ENCODE measurements at regions not wholly inside any gene's neighbourhood (a gene's known extent, or its start where the extent isn't known, plus 50 kb on each side); places are given as distances from the start of the nearest gene placed in this dataset.

DNA sequence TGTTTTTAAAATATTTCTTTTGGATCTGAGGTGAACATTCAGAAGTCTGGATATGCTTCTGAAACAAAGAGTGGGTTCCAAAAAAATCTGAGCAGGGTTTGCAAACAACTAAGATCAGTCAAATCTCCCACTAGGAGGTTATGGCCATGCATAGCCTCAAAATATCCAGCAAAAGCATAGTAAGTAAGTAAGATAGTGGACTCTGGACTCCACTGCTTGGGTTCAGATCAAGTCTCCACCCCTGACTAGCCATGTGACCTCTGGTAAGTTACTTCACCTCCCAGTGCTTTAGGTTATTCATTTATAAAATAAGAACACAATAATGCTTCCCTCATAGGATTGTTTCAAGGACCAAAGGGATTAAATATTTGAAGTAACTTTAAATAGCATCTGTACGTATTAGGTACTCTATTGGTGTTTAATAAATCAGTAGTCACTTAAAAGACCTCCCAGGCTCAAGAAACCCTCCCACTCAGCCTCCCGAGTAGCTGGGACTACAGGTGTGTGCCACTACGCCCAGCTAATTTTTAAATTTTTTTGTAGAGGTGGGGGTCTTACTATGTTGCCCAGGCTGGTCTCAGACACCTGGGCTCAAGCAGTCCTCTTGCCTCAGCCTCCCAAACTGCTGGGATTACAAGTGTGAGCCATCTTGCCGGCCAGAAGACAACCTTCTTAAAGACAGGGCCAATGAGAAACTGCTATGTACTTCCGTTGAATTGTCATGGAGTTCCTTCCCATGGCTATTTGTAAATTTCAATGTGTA is 95.7 kb upstream of the SOX5 start:
- no peaks in the 10 kb centered on the region for H3K27me3 ChIP-seq (ENCODE audit: control insufficient read depth, insufficient read depth, low read length)
- peaks cover 0 to 8% (median 5%) of the 10 kb centered on the region in 3 donors for H3K4me1 ChIP-seq (ENCODE audit: control insufficient read depth in 2 of 3, insufficient read depth in 2 of 3, low read depth in 1 of 3, low read length in 3 of 3)
- peak overlapping the region in 1 of 2 donors; percentile 36 for H3K27ac ChIP-seq (ENCODE audit: low read depth in 2 of 2, low read length in 2 of 2)
- H3K9me3 ChIP-seq (ENCODE audit: control insufficient read depth in 2 of 3, insufficient read depth in 1 of 3, low read length in 3 of 3): no peaks in the 10 kb centered on the region
- intact Hi-C loops (cut with DNase I): no loop called here
- DNase-seq: no peak
- no peaks in the 10 kb centered on the region for H3K36me3 ChIP-seq (ENCODE audit: control insufficient read depth in 2 of 3, insufficient read depth in 3 of 3, low read length in 3 of 3)
- no peak for TF ChIP-seq CTCF (IDR thresholded peaks at IDR 0.05; ENCODE audit: borderline replicate concordance, extremely low read depth, insufficient read depth)
- peak; percentile 60 for FAIRE-seq
- no peak overlapping the region for H3K4me3 ChIP-seq (ENCODE audit: low read length in 3 of 3)
- H3K9ac ChIP-seq (ENCODE audit: low read length in 3 of 3): no peak overlapping the region

DNA sequence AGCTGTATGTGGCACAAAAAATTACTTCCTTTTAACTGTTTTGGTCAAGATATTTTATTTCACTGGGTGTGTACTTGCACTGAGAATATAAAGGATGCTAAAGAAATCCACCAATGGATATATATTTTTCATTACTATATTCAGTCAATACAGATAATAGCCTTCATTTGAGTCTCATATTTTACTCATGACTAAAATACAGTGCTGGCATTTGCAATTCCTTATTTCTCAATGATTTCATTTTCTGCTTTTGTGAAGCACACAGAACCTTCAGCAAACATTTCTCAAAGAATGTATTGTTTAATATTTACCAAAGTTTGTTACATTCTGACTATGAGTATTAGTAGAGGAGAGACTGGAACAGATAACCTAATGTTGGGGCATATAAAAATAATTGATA is 93.2 kb upstream of the SOX5 start:
- H3K36me3 ChIP-seq (ENCODE audit: control insufficient read depth in 2 of 3, insufficient read depth in 3 of 3, low read length in 3 of 3): no peaks in the 10 kb centered on the region
- H3K4me3 ChIP-seq (ENCODE audit: low read length in 3 of 3): no peak overlapping the region
- TF ChIP-seq CTCF (IDR thresholded peaks at IDR 0.05; ENCODE audit: borderline replicate concordance, extremely low read depth, insufficient read depth): no peak
- FAIRE-seq (no peak), DNase-seq (no peak)
- no peak overlapping the region for H3K27ac ChIP-seq (ENCODE audit: low read depth in 2 of 2, low read length in 2 of 2)
- intact Hi-C loops (cut with DNase I): no loop called here
- no peaks in the 10 kb centered on the region for H3K27me3 ChIP-seq (ENCODE audit: control insufficient read depth, insufficient read depth, low read length)
- no peaks in the 10 kb centered on the region for H3K9me3 ChIP-seq (ENCODE audit: control insufficient read depth in 2 of 3, insufficient read depth in 1 of 3, low read length in 3 of 3)
- peaks cover 0 to 8% (median 5%) of the 10 kb centered on the region in 3 donors for H3K4me1 ChIP-seq (ENCODE audit: control insufficient read depth in 2 of 3, insufficient read depth in 2 of 3, low read depth in 1 of 3, low read length in 3 of 3)
- no peak overlapping the region for H3K9ac ChIP-seq (ENCODE audit: low read length in 3 of 3)

DNA sequence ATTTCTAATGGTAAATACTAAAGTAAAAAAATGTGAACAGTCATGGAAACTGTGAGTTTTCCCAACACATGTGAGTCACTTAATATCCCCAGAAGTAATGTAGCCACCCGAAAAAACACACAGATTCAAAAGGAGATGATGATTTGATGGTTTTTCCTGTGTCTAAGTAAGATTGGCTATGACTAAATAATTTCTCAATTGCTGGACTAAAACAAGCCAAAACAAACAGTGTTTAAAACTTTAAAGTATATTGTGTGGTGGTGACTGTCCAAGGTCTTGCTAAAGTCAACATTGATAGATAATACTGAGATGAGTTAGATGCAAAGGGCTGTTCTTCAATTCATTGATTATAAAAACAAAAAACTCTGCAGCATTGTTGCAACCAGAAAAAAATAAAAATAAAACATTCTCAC is 89.6 kb upstream of the SOX5 start:
- no peaks in the 10 kb centered on the region for H3K9me3 ChIP-seq (ENCODE audit: control insufficient read depth in 2 of 3, insufficient read depth in 1 of 3, low read length in 3 of 3)

More for the DNA sequence above, 89.6 kb upstream of the SOX5 start:
- FAIRE-seq (no peak), DNase-seq (no peak)
- intact Hi-C loops (cut with DNase I): no loop called here
- TF ChIP-seq CTCF (IDR thresholded peaks at IDR 0.05; ENCODE audit: borderline replicate concordance, extremely low read depth, insufficient read depth): no peak
- no peaks in the 10 kb centered on the region for H3K4me1 ChIP-seq (ENCODE audit: control insufficient read depth in 2 of 3, insufficient read depth in 2 of 3, low read depth in 1 of 3, low read length in 3 of 3)
- H3K36me3 ChIP-seq (ENCODE audit: control insufficient read depth in 2 of 3, insufficient read depth in 3 of 3, low read length in 3 of 3): no peaks in the 10 kb centered on the region
- H3K27me3 ChIP-seq (ENCODE audit: control insufficient read depth, insufficient read depth, low read length): no peaks in the 10 kb centered on the region
- H3K9ac ChIP-seq (ENCODE audit: low read length in 3 of 3): no peak overlapping the region
- no peak overlapping the region for H3K4me3 ChIP-seq (ENCODE audit: low read length in 3 of 3)
- no peak overlapping the region for H3K27ac ChIP-seq (ENCODE audit: low read depth in 2 of 2, low read length in 2 of 2)

Data from kidney (tissue), 13 donors.